T-helper 2 cell (primary cell): ENCODE measurements at regions not wholly inside any gene's neighbourhood (a gene's known extent, or its start where the extent isn't known, plus 50 kb on each side); places are given as distances from the start of the nearest gene placed in this dataset.

Experiments used
- DNase-seq, 5 experiments: peaks; one replicate each; pipeline versions ENCODE4 v3.0.0 to v3.0.0-alpha.2; 2012 to 2022

GRCh38 chr15:95995375-95996168, 334.9 kb upstream of the NR2F2 start:
- no peak for DNase-seq

- peak in 2 of 5 experiments; percentile 52 to 53 for DNase-seq
Observed at GRCh38 chr15:95996494-95996893, 334.0 kb upstream of the NR2F2 start.

- DNase-seq: no peak
Observed at GRCh38 chr15:95998935-95999334, 331.6 kb upstream of the NR2F2 start.

- no peak for DNase-seq
Observed at GRCh38 chr15:96002890-96003859, 327.3 kb upstream of the NR2F2 start.

GRCh38 chr15:96005906-96006305, 324.6 kb upstream of the NR2F2 start:
- no peak for DNase-seq

GRCh38 chr15:96011136-96011535, 319.4 kb upstream of the NR2F2 start:
- no peak for DNase-seq

GRCh38 chr15:96014939-96015338, 315.6 kb upstream of the NR2F2 start:
- DNase-seq: no peak

GRCh38 chr15:96019114-96019513, 311.4 kb upstream of the NR2F2 start:
- no peak for DNase-seq

GRCh38 chr15:96020133-96020532, 310.4 kb upstream of the NR2F2 start:
- no peak for DNase-seq

- DNase-seq: no peak
Observed at GRCh38 chr15:96020797-96021196, 309.7 kb upstream of the NR2F2 start.

- no peak for DNase-seq
Observed at GRCh38 chr15:96023081-96023480, 307.4 kb upstream of the NR2F2 start.

- no peak for DNase-seq
Observed at GRCh38 chr15:96027501-96027900, 303.0 kb upstream of the NR2F2 start.

- no peak for DNase-seq
Observed at GRCh38 chr15:96028620-96029019, 301.9 kb upstream of the NR2F2 start.

GRCh38 chr15:96029172-96029571, 301.3 kb upstream of the NR2F2 start:
- no peak for DNase-seq

- no peak for DNase-seq
Observed at GRCh38 chr15:96031426-96032110, 298.9 kb upstream of the NR2F2 start.

GRCh38 chr15:96035091-96035490, 295.4 kb upstream of the NR2F2 start:
- DNase-seq: no peak

- no peak for DNase-seq
Observed at GRCh38 chr15:96035635-96036034, 294.9 kb upstream of the NR2F2 start.

GRCh38 chr15:96037584-96037983, 292.9 kb upstream of the NR2F2 start:
- peak in 1 of 5 experiments; percentile 33 for DNase-seq

- no peak for DNase-seq
Observed at GRCh38 chr15:96038131-96038530, 292.4 kb upstream of the NR2F2 start.

- DNase-seq: no peak
Observed at GRCh38 chr15:96038650-96039049, 291.9 kb upstream of the NR2F2 start.

- DNase-seq: no peak
Observed at GRCh38 chr15:96041982-96042733, 288.3 kb upstream of the NR2F2 start.

- DNase-seq: no peak
Observed at GRCh38 chr15:96042734-96043224, 287.7 kb upstream of the NR2F2 start.
